ENCODE measurements at regions not wholly inside any gene's neighbourhood (a gene's known extent, or its start where the extent isn't known, plus 50 kb on each side); places are given as distances from the start of the nearest gene placed in this dataset.

DNA sequence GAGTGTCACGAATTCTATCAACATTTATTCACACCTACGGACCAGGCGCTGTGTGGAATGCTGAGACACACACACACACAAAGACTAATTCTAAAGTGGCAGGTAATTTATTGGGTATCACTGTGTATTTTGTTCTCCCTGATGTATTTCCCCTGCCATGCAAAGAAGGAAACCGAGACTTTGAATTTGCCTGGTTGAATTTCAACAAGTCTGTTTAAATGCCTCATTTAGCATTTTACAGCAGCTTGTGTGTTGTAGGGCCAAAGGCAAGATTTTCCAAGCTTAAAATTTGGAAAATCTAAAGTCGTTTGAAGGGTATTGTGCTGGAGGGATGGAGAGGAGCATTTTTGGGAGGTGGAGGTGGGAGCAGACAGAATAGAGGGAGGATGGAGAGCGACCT lies 274.4 kb upstream of the ZFP64 start (continued):
- TF ChIP-seq, protein P1, sequence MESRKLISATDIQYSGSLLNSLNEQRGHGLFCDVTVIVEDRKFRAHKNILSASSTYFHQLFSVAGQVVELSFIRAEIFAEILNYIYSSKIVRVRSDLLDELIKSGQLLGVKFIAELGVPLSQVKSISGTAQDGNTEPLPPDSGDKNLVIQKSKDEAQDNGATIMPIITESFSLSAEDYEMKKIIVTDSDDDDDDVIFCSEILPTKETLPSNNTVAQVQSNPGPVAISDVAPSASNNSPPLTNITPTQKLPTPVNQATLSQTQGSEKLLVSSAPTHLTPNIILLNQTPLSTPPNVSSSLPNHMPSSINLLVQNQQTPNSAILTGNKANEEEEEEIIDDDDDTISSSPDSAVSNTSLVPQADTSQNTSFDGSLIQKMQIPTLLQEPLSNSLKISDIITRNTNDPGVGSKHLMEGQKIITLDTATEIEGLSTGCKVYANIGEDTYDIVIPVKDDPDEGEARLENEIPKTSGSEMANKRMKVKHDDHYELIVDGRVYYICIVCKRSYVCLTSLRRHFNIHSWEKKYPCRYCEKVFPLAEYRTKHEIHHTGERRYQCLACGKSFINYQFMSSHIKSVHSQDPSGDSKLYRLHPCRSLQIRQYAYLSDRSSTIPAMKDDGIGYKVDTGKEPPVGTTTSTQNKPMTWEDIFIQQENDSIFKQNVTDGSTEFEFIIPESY (CRISPR knock-in tag; IDR thresholded peaks at IDR 0.05), result no peak
- no peak for TF ChIP-seq HNF4G (IDR thresholded peaks at IDR 0.05; ENCODE audit: borderline replicate concordance, low read depth, low read length)
- TF ChIP-seq HNF4G (CRISPR knock-in tag; IDR thresholded peaks at IDR 0.05; ENCODE audit: borderline replicate concordance, low read depth), result no peak
- TF ChIP-seq, protein P2, sequence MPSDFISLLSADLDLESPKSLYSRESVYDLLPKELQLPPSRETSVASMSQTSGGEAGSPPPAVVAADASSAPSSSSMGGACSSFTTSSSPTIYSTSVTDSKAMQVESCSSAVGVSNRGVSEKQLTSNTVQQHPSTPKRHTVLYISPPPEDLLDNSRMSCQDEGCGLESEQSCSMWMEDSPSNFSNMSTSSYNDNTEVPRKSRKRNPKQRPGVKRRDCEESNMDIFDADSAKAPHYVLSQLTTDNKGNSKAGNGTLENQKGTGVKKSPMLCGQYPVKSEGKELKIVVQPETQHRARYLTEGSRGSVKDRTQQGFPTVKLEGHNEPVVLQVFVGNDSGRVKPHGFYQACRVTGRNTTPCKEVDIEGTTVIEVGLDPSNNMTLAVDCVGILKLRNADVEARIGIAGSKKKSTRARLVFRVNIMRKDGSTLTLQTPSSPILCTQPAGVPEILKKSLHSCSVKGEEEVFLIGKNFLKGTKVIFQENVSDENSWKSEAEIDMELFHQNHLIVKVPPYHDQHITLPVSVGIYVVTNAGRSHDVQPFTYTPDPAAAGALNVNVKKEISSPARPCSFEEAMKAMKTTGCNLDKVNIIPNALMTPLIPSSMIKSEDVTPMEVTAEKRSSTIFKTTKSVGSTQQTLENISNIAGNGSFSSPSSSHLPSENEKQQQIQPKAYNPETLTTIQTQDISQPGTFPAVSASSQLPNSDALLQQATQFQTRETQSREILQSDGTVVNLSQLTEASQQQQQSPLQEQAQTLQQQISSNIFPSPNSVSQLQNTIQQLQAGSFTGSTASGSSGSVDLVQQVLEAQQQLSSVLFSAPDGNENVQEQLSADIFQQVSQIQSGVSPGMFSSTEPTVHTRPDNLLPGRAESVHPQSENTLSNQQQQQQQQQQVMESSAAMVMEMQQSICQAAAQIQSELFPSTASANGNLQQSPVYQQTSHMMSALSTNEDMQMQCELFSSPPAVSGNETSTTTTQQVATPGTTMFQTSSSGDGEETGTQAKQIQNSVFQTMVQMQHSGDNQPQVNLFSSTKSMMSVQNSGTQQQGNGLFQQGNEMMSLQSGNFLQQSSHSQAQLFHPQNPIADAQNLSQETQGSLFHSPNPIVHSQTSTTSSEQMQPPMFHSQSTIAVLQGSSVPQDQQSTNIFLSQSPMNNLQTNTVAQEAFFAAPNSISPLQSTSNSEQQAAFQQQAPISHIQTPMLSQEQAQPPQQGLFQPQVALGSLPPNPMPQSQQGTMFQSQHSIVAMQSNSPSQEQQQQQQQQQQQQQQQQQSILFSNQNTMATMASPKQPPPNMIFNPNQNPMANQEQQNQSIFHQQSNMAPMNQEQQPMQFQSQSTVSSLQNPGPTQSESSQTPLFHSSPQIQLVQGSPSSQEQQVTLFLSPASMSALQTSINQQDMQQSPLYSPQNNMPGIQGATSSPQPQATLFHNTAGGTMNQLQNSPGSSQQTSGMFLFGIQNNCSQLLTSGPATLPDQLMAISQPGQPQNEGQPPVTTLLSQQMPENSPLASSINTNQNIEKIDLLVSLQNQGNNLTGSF (CRISPR knock-in tag; IDR thresholded peaks at IDR 0.05), result no peak
- TF ChIP-seq, protein P3, sequence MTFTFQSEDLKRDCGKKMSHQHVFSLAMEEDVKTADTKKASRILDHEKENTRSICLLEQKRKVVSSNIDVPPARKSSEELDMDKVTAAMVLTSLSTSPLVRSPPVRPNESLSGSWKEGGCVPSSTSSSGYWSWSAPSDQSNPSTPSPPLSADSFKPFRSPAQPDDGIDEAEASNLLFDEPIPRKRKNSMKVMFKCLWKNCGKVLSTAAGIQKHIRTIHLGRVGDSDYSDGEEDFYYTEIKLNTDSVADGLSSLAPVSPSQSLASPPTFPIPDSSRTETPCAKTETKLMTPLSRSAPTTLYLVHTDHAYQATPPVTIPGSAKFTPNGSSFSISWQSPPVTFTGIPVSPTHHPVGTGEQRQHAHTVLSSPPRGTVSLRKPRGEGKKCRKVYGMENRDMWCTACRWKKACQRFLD (CRISPR knock-in tag; IDR thresholded peaks at IDR 0.05; ENCODE audit: borderline replicate concordance), result no peak
- TF ChIP-seq RFX3 (CRISPR knock-in tag; IDR thresholded peaks at IDR 0.05), result no peak
- no peak for TF ChIP-seq GFI1 (CRISPR knock-in tag; IDR thresholded peaks at IDR 0.05; ENCODE audit: borderline replicate concordance)
- TF ChIP-seq ZMAT3 (CRISPR knock-in tag; conservative IDR thresholded peaks at IDR 0.05), result no peak
- TF ChIP-seq NCOA1 (CRISPR knock-in tag; IDR thresholded peaks at IDR 0.05), result no peak
- no peak for TF ChIP-seq ZNF207 (IDR thresholded peaks at IDR 0.05; ENCODE audit: borderline replicate concordance)
- TF ChIP-seq ZNF232 (CRISPR knock-in tag; IDR thresholded peaks at IDR 0.05; ENCODE audit: borderline replicate concordance), result no peak
- TF ChIP-seq ZNF343 (CRISPR knock-in tag; IDR thresholded peaks at IDR 0.05), result no peak
- TF ChIP-seq, protein P4, sequence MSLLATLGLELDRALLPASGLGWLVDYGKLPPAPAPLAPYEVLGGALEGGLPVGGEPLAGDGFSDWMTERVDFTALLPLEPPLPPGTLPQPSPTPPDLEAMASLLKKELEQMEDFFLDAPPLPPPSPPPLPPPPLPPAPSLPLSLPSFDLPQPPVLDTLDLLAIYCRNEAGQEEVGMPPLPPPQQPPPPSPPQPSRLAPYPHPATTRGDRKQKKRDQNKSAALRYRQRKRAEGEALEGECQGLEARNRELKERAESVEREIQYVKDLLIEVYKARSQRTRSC (CRISPR knock-in tag; IDR thresholded peaks at IDR 0.05; ENCODE audit: low read depth), result no peak
- no peak for TF ChIP-seq RXRA (CRISPR knock-in tag; IDR thresholded peaks at IDR 0.05)
